GM12873 (cell line): ENCODE measurements at regions not wholly inside any gene's neighbourhood (a gene's known extent, or its start where the extent isn't known, plus 50 kb on each side); places are given as distances from the start of the nearest gene placed in this dataset.

ENCODE experiments used
- CTCF ChIP-seq: IDR thresholded peaks from 2 replicates; pipeline ENCODE4 v1.5.1; 2012; ENCODE audit warnings: low read depth, mild to moderate bottlenecking, moderate library complexity, low read length, control low read depth; ENCODE audit not compliant: insufficient read depth; ENCODE audit errors: missing control alignments

GRCh38 chr5:89601880-89602279 is 718.9 kb upstream of the MEF2C start:
- no peak for TF ChIP-seq CTCF

- TF ChIP-seq CTCF = no peak
Measured at GRCh38 chr5:89597878-89598277, 714.9 kb upstream of the MEF2C start.

DNA sequence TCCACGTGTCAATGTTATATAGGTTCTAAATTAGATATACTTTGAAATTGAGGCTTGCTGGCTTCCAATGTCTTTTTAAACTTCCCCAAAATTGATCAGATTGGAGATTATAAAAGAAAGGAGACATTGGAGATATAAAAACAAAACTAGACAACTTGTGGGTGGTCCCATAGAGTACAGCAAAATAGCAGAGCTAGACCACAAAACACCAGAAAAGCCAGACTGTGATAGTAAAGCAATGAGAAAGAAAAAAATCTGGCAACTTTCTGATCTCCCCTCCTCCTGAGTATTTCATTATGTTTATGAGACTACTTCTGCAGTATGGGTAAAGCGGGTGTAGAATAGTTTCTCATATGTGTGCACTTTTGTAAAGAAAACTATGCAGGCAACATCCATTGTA is 713.8 kb upstream of the MEF2C start:
- no peak for TF ChIP-seq CTCF

- no peak for TF ChIP-seq CTCF
Measured at GRCh38 chr5:89595056-89595455, 712.1 kb upstream of the MEF2C start.

GRCh38 chr5:89584339-89584956 is 701.5 kb upstream of the MEF2C start:
- TF ChIP-seq CTCF = no peak

DNA sequence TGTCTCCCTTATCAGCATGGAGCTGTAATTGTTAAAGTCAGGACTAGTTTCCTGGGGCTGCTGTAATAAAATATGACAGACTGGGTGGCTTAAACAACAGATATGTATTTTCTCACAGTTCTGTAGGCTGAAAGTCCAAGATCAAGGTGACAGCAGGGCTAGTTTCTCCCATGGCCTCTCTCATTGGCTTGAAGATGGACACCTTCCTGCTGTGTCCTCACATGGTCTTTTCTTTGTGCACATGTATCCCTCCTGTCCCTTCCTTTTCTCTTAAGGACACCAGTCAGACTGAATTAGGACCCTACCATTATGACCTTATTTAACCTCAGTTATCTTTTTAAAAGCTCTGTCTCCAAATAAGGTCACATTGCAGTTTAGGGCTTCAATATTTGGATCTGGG is 700.5 kb upstream of the MEF2C start:
- no peak for TF ChIP-seq CTCF

GRCh38 chr5:89582768-89583339 is 699.9 kb upstream of the MEF2C start:
- TF ChIP-seq CTCF = no peak

- no peak for TF ChIP-seq CTCF
Measured at GRCh38 chr5:89580976-89581375, 698.0 kb upstream of the MEF2C start.
